Stimulated activated CD8-positive, alpha-beta memory T cell treated with anti-CD3 and anti-CD28 coated beads, Interleukin-12 subunit alpha, Interleukin-12 subunit beta, amount 100 ng/mL, for 24 hours (primary cell): ENCODE measurements at regions not wholly inside any gene's neighbourhood (a gene's known extent, or its start where the extent isn't known, plus 50 kb on each side); places are given as distances from the start of the nearest gene placed in this dataset.

ENCODE experiments used
- DNase-seq: peaks from one replicate; pipeline ENCODE4 v3.0.0-alpha.2; 2020; ENCODE audit errors: extremely low read depth

DNA sequence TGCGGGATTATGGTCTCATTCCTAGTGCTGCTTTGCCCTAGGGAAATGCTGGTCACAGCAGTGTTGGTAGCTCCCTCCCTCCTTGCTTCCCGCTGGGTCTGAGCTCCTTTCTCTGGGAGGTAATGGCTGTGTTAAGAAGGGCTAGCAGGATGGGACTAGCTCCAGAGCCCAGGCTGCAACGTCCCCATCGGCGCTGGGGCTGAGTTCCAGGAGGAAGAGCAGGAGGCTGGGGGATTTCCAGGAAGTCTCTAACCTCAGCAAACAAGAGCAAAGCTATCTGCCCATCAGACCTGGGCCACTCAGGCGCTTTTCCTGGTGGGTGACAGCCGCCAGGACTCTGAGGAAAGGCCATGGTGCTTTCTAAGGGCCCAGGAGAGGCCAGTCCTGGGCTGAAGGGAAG, 174.2 kb downstream of the DLL1 start:
- DNase-seq: no peak

DNA sequence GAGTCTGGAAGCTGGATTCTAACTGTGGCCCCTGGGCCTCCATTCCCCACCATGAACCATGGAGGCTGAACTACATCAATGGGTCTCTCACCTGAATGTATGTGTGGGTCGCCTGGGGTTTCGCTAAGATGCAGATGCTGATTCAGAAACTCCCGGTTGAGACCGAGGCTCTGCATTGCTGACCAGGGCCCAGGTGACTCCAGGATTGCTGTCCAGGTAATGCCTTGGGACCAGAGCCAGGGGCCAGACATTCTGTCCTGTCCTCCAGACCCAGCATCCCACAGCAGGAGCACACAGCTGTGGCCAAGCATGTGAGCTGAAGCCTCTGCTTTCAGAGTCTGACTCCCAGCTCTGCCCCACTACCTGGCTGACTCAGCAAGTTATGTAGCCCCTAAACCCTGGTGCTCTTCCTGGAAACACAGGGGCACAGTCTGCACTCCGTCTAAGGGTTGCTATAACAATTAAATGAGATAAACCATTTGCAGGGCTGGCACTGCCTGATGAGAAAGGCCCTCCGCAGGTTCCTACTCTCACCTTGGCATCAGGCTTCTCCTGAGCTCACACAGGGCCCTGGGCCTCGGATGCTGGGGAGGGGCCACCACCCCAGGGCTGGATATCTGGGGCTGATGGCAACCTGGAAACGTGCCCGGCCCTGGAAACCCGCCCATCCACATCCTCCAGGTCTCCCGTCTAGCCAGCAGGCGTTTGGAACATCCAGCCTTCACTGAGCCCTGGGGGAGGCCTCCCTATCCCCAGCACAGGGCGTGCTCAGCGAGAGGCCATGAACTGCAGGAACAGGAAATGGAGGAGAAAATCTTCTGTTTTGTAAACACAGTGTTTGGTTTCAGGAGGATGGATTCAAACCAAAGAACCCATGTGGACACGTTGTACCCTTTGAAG, 175.7 kb downstream of the DLL1 start:
- DNase-seq: no peak

DNA sequence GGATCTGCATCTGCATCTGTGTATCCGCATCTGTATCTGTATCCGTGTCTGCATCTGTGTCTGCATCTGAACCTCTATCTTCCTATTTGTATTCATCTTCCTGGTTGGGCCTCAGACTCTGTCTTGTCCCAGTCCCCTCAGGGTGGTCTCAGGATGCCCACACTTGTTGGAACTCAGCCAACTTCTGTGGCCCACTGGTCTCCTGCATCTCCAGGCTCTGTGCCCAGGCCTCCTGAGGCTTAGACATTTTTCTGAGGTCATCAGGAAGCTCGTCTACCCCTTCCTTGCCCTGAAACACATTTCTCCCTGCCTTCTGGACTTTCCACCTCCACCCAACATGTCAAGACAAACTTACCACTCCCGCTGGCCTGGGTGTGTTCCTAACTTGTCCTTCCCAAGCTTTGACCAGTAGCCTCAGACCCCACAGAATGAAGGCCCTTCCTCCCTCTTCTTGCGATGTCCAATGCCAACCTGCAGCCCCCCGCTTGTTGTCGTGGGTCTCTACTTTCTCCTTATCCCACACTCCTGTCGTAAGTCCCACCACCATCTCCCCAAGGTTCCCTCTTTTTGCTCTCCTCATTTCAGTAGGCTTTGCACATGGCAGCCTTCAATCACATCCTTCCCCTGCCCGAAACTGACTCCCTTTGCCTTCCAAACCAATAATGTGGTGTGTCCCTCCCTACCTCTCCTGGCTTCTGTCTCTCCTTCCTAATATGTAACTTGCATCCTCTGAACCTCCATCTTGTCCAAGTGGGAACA, 176.5 kb downstream of the DLL1 start:
- no peak for DNase-seq

DNA sequence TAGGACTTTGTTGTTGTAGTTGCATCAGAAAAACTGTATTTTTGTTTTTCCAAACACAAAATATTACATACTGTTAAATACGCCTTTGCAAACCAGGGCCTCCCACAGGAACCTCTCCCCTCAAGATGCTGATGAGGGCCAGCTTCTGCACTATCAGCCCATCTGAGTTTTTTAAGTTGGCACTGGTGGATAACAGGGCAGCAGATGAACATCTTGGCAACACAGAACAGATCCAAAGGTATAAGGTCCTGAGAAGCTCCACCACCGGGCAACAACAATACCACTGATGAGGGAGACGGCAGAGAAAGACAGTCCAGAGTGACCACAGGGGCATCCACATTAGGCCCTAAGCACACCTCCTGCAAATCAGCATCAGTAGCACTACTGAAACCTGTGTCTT, 177.7 kb downstream of the DLL1 start:
- no peak for DNase-seq

DNA sequence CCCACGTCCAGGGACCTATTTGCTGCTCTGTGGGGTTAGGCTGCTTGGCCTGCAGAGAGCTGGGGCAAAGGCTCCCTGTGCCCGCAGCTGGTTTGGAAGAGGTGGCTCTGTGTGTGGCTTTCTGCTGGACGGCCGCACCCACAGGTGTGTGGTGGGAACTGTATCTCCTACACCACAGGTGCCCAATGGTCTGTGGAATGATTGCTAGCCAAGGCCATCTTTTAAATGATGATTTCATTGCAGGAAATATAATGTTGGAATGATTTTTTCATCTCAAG, 178.4 kb downstream of the DLL1 start:
- DNase-seq: no peak

DNA sequence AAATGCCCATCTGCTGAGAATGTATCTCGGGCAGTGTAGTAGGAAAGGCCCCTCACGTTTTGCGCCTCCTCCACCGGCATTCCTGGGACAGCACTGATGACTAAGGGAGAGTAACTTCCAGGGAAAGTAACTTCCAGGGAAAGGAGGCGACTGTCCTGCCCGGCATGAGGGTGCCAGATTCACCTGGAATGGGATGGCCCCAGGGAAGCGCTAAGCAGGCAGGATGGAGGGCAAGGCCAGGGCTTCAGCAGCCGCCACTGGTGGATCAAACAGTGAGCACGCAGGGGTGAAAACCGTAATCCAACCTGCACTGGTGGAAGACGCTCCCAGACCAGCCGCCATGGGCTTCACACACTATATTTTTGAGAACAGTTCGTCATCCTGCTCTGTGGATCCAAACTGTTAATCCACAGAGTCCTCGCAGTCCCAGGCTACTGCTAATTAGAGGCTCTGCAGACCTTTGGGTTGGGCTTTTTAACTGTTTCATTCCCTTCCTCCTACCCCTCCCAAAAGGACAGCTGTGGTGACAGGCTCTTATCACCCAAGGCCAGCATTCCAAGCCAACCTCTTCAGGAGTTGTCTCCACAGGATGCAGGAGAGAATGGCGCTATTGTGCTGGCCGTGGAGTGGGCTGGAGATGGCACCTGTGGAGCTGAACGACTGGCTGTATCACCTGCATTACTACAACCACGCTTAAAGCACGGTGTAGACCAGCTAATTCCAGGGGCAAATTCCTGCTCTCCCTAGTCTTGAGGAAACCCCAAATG, 178.9 kb downstream of the DLL1 start:
- no peak for DNase-seq

DNA sequence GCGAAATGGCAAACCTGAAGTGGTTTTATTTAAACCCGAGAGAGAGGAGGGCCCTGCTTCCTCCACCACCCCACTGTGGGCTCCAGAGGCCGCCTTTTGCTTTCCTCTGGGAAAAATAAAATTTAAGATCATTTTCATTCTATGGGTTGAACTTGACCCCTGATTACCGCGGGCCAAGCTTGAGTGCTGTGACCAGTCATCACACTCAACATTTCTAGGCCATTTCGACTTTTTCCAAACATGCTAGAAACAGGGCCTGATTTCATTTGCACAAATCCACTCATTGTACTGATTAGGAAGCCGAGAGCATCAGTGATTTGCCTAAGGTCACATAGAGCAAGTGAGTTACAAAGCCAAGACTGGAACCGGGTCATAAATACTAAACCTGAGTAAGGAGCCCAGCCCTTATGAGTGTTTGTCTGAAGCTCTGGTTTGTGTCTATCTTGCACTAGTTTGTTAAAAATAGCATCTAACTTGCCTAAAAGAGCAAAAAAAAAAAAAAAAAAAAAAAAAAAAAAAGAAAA, 179.7 kb downstream of the DLL1 start:
- no peak for DNase-seq

DNA sequence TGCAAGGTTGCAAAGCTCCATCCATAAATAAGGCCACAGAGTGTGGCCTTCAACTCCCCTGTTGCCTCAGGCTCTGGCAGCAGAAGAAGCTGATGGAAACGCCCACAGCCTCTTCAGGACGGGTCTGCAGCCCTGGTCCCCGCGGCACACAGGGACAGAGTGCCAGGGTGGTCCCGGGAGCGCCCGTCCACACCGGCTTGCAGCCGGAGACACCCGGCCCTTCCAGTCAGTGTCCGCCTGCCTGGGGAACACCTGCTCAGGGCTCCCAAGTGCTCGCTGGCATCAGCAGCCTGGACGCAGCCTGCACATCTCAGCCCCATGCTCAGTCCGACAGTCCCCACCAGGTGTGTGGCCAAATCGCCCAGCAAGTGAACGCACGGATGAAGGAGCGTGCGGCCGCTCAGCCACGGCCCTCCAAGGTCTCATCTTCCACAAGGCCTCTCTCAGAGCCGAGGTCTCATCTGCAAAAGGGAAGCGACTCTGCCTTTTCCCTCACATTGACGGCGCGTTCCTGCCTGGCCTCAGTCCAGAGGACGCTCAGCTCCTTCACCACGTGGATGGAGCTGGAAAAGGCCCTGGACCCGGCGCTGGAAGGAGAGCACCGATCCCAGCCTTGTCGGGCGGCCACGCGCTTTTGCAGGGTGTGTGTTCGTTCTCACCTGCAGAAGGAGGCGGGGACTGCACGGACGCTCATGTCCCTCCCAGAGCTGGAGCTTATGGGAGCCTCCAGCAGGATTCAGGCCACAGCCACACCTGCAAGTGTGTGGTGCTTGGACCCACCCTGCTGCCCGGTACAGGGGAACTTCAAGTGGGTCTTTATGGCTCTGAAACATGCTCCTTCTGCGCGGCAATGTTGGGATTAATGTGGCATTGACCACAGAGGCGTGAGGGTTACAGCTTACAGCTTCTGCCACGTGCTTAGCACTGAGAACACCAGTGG, 180.4 kb downstream of the DLL1 start:
- DNase-seq: no peak

DNA sequence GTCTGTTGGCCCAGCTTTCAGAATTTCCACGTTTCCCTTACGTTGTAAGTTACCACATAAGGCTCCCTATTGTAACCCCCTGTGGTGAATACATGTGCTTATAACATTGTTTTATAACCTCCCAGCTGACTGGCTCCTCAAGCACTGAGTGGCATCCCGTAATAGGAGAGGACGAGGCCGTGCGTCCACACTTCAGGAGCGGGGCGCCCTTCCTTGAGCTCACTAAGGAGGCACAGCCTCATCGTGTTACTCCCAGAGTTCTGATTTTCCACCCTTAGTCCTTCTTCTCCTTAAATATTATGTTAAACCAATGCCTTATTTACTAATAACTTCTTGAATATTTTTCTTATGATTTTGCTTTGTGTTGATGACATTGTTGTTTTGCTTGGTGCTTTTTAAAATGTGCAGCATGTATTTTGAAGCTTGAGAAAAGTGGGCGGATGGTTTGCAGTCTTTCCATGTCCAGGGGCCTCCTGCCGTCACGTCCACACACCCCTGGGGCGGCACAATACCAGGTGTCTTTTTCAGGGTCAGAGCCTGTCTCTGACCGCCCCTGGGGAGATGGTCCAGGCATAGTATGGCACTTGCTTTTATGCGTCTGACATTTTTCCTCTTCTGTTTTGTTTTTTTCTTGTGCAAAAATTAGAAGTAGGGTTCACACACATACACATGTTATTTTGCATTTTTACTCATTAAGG, 181.8 kb downstream of the DLL1 start:
- DNase-seq: no peak

DNA sequence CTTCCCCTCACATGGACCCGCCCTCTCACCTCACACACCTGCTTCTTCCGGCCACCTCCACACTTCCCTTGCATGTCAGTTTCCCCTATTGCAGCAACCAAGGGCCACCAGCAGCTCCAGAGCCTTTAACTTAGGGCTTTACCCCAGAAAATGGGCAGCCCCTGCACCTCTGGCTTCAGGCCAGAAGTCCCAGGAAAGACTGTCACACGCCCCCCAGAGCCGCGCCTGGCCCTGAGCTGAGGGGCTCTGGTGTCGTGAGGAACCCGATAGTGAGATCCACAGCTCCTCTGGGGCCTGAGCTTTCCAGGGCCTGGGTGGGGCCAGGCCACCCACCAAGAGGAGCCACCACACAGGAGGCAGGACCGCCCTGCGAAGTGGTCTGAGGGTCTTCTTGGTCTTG, 182.4 kb downstream of the DLL1 start:
- DNase-seq: no peak

DNA sequence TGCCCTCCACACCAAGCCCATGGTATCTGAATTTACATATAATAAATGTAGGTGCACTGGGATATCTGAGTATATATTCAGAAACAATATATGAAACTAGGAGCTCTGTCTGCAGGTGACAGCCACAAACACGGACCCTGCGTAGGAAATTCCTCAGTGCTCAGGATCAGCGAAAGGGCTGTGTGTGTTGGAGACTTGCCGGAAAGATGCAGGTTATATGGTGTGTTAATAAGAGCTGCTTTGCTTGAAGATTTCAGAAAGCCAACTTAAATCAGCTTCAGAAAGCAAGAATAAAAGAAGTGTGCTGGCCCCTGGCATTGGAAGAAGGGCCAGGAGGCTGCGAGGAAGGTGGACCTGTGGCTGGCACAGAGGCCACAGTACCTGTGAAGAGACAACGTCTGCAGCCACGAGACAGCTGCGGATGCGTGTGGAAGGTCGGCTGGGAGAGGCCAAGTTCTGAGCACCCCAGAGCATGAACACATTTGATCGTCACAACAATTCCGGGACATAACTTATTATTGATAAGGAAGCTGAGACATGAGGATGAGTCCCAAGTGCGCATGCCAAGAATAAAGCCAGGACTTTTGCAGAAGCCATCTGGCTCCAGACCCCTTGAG, 183.2 kb downstream of the DLL1 start:
- DNase-seq: no peak

DNA sequence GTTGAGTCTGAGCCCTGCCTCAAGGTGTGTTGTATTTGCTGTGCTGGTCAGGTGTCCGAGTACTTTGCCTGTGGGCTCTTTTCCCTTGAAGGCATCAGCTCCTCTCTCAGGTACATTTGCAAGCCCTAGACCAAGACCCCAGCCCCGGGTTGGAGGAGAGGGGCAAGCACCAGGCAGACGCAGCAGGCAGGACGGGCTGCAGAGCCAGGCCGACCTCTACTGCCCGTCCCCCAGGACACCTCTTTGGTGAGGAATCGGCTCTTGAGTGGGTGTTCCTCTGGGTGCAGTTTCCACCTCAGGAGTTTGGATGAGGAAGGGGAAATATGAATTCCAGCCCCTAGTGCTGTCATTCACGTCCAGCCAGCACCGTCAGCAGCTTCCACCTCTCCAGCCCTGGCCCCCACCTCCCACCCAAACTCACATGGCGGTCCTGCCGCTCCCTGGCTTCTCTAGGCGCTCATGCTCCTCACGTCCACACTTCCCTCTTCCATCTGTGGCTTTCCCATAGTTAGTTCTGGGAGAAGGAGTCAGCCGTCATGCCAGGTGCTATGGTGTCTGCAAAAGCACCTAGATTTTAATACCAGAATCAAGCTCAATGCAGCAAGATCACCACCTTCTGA, 183.9 kb downstream of the DLL1 start:
- DNase-seq: no peak

DNA sequence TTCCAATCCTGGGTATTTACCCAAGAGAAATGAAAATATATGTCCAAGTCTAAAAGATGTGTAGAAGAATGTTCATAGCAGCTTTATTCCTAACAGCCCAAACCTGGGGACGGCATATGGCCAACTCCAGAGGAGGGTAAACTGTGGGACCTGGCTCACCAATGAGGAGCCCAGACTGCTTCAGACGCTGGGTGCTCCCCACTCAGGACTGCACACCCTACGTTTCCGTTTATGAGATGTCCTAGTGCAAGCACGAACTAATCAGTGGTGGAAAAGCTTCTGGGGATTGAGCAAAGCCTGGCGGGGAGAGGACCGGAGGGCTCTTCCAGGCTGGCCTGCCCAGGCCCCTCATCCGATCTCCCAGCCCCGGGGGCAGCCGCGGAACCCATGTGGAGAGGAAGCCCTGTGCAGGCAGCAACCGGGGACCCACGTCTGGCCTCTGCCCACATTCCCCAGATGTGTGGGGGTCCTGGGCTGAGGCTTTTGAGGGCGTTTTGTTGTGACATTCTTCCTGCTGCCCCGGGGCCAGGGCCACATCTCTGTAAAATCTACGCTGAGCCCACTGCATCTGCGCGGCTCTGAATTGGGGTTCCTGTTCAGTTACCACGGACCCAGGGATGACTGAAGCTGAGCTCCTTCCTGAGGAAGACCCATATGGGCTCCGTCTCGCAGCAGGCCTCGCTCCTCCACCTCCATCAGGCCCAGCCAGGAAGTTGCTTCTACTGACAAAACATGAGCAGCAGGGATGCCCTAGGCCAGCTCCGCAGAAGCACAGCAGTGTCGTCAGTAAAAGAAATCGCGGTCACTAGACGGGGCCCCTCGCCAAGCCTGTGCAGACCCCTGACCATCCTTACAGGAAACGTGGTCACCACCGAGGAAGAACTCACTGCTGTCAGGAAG, 188.0 kb downstream of the DLL1 start:
- DNase-seq: no peak

DNA sequence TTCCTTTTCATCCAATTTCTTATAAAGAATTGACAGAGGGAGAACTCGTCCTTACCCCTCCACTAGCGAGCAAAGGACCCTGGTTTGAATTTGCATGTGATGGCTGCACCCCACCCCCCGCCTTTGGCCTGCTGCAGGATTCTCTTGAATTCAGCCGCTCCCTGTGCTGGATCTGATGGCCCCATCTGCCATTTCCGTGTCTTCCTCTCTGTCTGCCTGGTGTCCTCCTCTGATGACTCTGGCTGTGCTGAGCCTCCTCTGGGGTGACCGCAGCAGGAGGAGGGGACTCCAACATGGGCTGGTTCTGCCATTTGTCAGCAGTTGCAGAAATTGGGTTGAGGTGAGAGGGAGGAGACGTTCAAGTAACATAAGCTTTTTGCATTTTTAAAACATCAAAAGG, 188.8 kb downstream of the DLL1 start:
- DNase-seq: no peak

DNA sequence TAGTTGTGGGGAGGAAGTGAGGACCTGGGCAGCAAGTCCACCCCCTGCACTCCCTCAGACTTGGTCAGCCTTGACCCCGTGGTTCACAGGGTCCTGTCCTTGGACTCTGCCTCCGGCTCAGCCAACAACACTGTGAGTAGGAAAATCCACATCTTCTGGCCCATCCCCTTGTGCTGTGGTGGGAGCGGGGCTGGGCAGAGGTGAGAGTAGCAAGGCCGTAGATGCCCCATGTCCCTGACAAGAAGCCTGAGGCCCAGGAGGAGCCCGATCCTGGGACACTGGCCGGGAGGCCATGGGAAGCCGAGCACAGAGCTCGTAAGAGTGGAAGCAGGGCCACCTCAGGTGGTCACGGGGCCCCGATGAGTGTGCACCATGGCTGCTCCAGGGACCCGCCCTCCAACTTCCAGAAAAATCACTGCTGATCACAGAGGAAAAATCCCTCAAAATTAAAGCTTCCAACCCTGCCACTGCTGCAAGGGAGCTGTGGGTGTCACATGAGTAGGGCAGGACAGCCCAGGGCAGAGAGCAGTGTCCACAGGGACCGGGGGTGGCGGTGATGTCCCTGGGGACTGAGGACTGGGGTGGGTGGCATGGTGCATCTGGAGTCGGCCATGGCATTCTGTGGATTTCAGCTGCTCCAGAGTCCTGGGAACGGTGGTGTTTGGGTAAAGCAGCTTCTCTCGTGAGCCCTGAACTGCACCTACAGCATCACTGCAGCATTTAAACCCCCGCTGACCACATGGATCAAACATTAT, 189.4 kb downstream of the DLL1 start:
- no peak for DNase-seq

DNA sequence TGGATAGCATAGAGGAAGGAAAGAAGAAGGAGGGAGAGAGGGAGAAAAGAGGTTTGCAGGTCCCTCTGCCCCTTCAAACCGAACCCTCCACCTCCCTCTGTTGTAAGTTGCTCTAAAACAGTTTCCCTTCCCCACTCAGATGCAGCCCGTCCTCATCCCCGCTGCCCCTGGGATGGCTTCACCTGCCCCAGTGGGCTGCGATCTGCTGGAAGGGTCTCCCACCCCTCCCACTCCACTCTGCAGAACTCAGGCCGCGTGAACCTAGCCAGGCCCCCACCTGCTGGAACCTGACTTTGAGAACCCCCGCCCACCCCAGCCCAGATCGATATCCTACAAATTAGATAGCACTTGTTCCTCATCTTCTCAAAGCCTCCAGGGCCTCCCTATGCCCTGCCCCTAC, 190.8 kb downstream of the DLL1 start:
- no peak for DNase-seq

DNA sequence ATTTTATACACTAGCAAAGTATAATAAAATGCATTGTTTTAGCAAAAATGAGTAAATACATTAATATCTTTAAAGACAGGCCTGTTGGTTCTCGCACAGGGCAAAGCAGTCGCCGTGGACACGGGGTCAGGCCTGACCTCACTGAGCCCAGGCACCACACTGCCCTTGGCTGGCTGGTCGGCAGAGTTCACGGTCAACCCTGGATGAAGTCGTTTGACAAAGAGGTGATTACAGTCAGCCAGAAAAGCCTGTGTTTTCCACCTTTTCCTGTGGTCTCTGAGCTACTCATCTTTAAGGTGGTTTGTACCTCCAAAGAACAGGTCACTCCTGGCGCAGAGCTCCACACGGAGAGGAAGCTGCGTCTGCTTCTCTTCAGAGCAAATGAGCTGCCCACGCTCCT, 191.5 kb downstream of the DLL1 start:
- no peak for DNase-seq
